ENCODE measurements at regions not wholly inside any gene's neighbourhood (a gene's known extent, or its start where the extent isn't known, plus 50 kb on each side); places are given as distances from the start of the nearest gene placed in this dataset.

- 0 out of 2 replicates have a peak, but pooled peaks have one; percentile 58 for TF ChIP-seq AFF4 (CRISPR knock-in tag; IDR thresholded peaks at IDR 0.05)
- no peak for TF ChIP-seq PURB (CRISPR knock-in tag; IDR thresholded peaks at IDR 0.05; ENCODE audit: low read depth)
- peak in 1 of 2 experiments; percentile 71; a peak in 1 of 4 replicates for TF ChIP-seq BCLAF1 (IDR thresholded peaks at IDR 0.05; ENCODE audit: borderline replicate concordance in 1 of 2, control insufficient read depth in 1 of 2, low read depth in 2 of 2, low read length in 1 of 2)
- no peak for TF ChIP-seq TFAM (CRISPR knock-in tag; conservative IDR thresholded peaks at IDR 0.05)
- peak; percentile 18; the same call in 1 of the 2 replicates for TF ChIP-seq ZBED1 (IDR thresholded peaks at IDR 0.05)
- no peak for TF ChIP-seq MXI1 (IDR thresholded peaks at IDR 0.05; ENCODE audit: low read depth, low read length)
- no peak for TF ChIP-seq ZNF316 (IDR thresholded peaks at IDR 0.05)
- TF ChIP-seq POLR2G (IDR thresholded peaks at IDR 0.05; ENCODE audit: low read depth, low read length): peak; percentile 50
- TF ChIP-seq E2F6 (IDR thresholded peaks at IDR 0.05; ENCODE audit: borderline replicate concordance in 1 of 2, extremely low read depth in 1 of 2, insufficient read depth in 1 of 2, insufficient read length in 1 of 2, low read depth in 1 of 2, low read length in 1 of 2, poor library complexity in 1 of 2, severe bottlenecking in 1 of 2): peak in 1 of 2 experiments; percentile 8
- TF ChIP-seq POLR2AphosphoS5 (IDR thresholded peaks at IDR 0.05; ENCODE audit: control insufficient read depth, insufficient read depth, low read depth, low read length): peak; percentile 60; the same call in 1 of the 2 replicates
- TF ChIP-seq CGGBP1 (CRISPR knock-in tag; IDR thresholded peaks at IDR 0.05): peak; percentile 70
These were observed 211.7 kb upstream of the WSB1 start (continued) for GRCh38 chr17:27082023-27082774.

Data from K562 (cell line).